Astrocyte (in vitro differentiated cells and primary cell): ENCODE measurements at regions not wholly inside any gene's neighbourhood (a gene's known extent, or its start where the extent isn't known, plus 50 kb on each side); places are given as distances from the start of the nearest gene placed in this dataset.

Experiments
- DNase-seq: peaks from one replicate; pipeline ENCODE4 v3.0.0-alpha.2; 2010; ENCODE audit warnings: low read depth
- FAIRE-seq: peaks from 2 replicates; lab custom pipeline; 2011; peaks lifted over from hg19 to GRCh38; lab: Jason Lieb, UNC
- H2AFZ ChIP-seq: 2 replicates; pipeline ENCODE4 v1.6.0; 2012; ENCODE audit warnings: low read depth, low read length, inconsistent platforms
- H3K27ac ChIP-seq: 2 replicates; pipeline ENCODE4 v1.5.1; 2011; ENCODE audit warnings: low read depth, low read length, inconsistent platforms
- H3K27me3 ChIP-seq: 2 replicates; pipeline ENCODE4 v1.6.0; 2011; ENCODE audit warnings: low read length, inconsistent platforms; ENCODE audit not compliant: insufficient read depth
- H3K36me3 ChIP-seq: 2 replicates; pipeline ENCODE4 v1.5.1; 2011; ENCODE audit warnings: low read length, inconsistent platforms; ENCODE audit not compliant: insufficient read depth
- H3K4me1 ChIP-seq: 2 replicates; pipeline ENCODE4 v1.5.1; 2011; ENCODE audit warnings: low read length, inconsistent platforms; ENCODE audit not compliant: insufficient read depth
- H3K4me2 ChIP-seq: 2 replicates; pipeline ENCODE4 v1.6.0; 2012; ENCODE audit warnings: low read length, inconsistent platforms
- H3K4me3 ChIP-seq: 2 replicates; pipeline ENCODE4 v1.5.1; 2011; ENCODE audit warnings: low read depth, mild to moderate bottlenecking, low read length, inconsistent platforms; ENCODE audit not compliant: insufficient read depth
- H3K79me2 ChIP-seq: 2 replicates; pipeline ENCODE4 v1.6.0; 2012; ENCODE audit warnings: mild to moderate bottlenecking, low read length, inconsistent platforms; ENCODE audit not compliant: insufficient read depth
- H3K9ac ChIP-seq: 2 replicates; pipeline ENCODE4 v1.6.0; 2012; ENCODE audit warnings: mild to moderate bottlenecking, low read length, inconsistent platforms
- H3K9me3 ChIP-seq: 2 replicates; pipeline ENCODE4 v1.5.1; 2012; ENCODE audit warnings: low read depth, mild to moderate bottlenecking, low read length, inconsistent platforms; ENCODE audit not compliant: insufficient read depth
- H4K20me1 ChIP-seq: 2 replicates; pipeline ENCODE4 v1.6.0; 2012; ENCODE audit warnings: low read length, inconsistent platforms; ENCODE audit not compliant: insufficient read depth
- H3K27ac Mint-ChIP-seq: one replicate; pipeline ENCODE4 v1.8.0; 2021; ENCODE audit warnings: mild to moderate bottlenecking, mixed read lengths; ENCODE audit not compliant: unreplicated experiment
- H3K27me3 Mint-ChIP-seq: one replicate; pipeline ENCODE4 v1.8.0; 2021; ENCODE audit warnings: low read depth, mixed read lengths; ENCODE audit not compliant: unreplicated experiment
- H3K36me3 Mint-ChIP-seq: one replicate; pipeline ENCODE4 v1.8.0; 2021; ENCODE audit warnings: low read depth, mixed read lengths; ENCODE audit not compliant: unreplicated experiment
- H3K4me1 Mint-ChIP-seq: one replicate; pipeline ENCODE4 v1.8.0; 2021; ENCODE audit warnings: low read depth, mixed read lengths; ENCODE audit not compliant: unreplicated experiment
- H3K4me3 Mint-ChIP-seq: one replicate; pipeline ENCODE4 v1.8.0; 2021; ENCODE audit warnings: mild to moderate bottlenecking, moderate library complexity, mixed read lengths; ENCODE audit not compliant: unreplicated experiment
- H3K9me3 Mint-ChIP-seq: one replicate; pipeline ENCODE4 v1.8.0; 2021; ENCODE audit warnings: mild to moderate bottlenecking, mixed read lengths; ENCODE audit not compliant: unreplicated experiment
- EZH2 ChIP-seq: IDR thresholded peaks from 2 replicates; pipeline ENCODE4 v1.6.1; 2012; ENCODE audit warnings: mild to moderate bottlenecking, low read length, inconsistent platforms; ENCODE audit not compliant: insufficient read depth
- TF ChIP-seq, protein P1 (sequence below): IDR thresholded peaks from 2 replicates; pipeline ENCODE4 v1.5.1; 2011; ENCODE audit warnings: low read depth, mild to moderate bottlenecking, inconsistent platforms, low read length, moderate library complexity; ENCODE audit not compliant: insufficient read depth

DNA sequence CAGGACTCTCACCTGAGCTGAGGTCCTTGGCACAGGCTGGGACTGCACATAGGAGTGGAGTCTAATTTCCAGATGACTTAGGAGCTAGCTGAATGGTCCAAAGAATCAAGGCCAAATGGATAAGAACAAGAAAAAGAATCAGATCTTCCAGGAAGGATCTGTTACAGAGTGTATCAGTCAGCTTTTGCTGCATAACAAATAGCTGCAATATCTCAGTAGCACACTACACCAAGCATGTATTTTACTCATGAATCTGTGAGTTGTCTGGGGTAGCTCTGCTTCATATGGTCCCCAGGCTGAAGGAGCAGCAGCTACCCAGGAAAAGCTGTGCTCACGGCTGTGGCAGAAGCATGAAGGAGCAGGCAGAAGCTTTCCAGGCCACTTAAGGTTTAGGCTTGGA is 60.6 kb upstream of the LOXL4 start:
- Histone ChIP-seq H3K4me3 (no peak overlapping the region), H3K4me2 (no peak overlapping the region), H3K9me3 (peaks cover 6% of the 10 kb centered on the region), H3K9ac (no peak overlapping the region), H3K36me3 (no peaks in the 10 kb centered on the region), H3K27ac (no peak overlapping the region), H3K4me1 (peaks cover 6% of the 10 kb centered on the region), H2AFZ (no peak overlapping the region), H4K20me1 (no peaks in the 10 kb centered on the region), H3K27me3 (no peaks in the 10 kb centered on the region), H3K79me2 (no peaks in the 10 kb centered on the region)
- Mint-ChIP-seq H3K4me1 (peaks cover 2% of the 10 kb centered on the region), H3K4me3 (no peak overlapping the region), H3K27ac (no peak overlapping the region), H3K9me3 (peaks cover 8% of the 10 kb centered on the region), H3K27me3 (peaks cover 46% of the 10 kb centered on the region), H3K36me3 (no peaks in the 10 kb centered on the region)
- TF ChIP-seq, protein P1, sequence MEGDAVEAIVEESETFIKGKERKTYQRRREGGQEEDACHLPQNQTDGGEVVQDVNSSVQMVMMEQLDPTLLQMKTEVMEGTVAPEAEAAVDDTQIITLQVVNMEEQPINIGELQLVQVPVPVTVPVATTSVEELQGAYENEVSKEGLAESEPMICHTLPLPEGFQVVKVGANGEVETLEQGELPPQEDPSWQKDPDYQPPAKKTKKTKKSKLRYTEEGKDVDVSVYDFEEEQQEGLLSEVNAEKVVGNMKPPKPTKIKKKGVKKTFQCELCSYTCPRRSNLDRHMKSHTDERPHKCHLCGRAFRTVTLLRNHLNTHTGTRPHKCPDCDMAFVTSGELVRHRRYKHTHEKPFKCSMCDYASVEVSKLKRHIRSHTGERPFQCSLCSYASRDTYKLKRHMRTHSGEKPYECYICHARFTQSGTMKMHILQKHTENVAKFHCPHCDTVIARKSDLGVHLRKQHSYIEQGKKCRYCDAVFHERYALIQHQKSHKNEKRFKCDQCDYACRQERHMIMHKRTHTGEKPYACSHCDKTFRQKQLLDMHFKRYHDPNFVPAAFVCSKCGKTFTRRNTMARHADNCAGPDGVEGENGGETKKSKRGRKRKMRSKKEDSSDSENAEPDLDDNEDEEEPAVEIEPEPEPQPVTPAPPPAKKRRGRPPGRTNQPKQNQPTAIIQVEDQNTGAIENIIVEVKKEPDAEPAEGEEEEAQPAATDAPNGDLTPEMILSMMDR, result no peak
- TF ChIP-seq EZH2, result no peak
- FAIRE-seq, result no peak
- no peak for DNase-seq

GRCh38 chr10:98328163-98328562 is 60.2 kb upstream of the LOXL4 start:
- H3K4me2 ChIP-seq, result no peak overlapping the region
- DNase-seq, result no peak
- H3K4me1 ChIP-seq, result peaks cover 10% of the 10 kb centered on the region
- Mint-ChIP-seq H3K4me1 (peaks cover 5% of the 10 kb centered on the region), H3K36me3 (no peaks in the 10 kb centered on the region), H3K9me3 (peaks cover 8% of the 10 kb centered on the region), H3K27ac (no peak overlapping the region), H3K4me3 (no peak overlapping the region), H3K27me3 (peaks cover 43% of the 10 kb centered on the region)
- no peaks in the 10 kb centered on the region for H3K79me2 ChIP-seq
- H2AFZ ChIP-seq, result no peak overlapping the region
- no peaks in the 10 kb centered on the region for H3K27me3 ChIP-seq
- H3K9ac ChIP-seq, result no peak overlapping the region
- H4K20me1 ChIP-seq, result no peaks in the 10 kb centered on the region
- peaks cover 6% of the 10 kb centered on the region for H3K9me3 ChIP-seq
- no peak for FAIRE-seq
- no peak for TF ChIP-seq EZH2
- TF ChIP-seq, protein P1, result no peak
- no peaks in the 10 kb centered on the region for H3K36me3 ChIP-seq
- H3K27ac ChIP-seq, result no peak overlapping the region
- no peak overlapping the region for H3K4me3 ChIP-seq

- peaks cover 41% of the 10 kb centered on the region for H3K27me3 Mint-ChIP-seq
- Histone ChIP-seq H3K9ac (no peak overlapping the region), H2AFZ (peak overlapping the region; percentile 16), H3K4me2 (no peak overlapping the region), H3K4me1 (peaks cover 21% of the 10 kb centered on the region), H3K9me3 (peaks cover 6% of the 10 kb centered on the region), H3K79me2 (no peaks in the 10 kb centered on the region), H4K20me1 (no peaks in the 10 kb centered on the region), H3K27ac (no peak overlapping the region), H3K27me3 (no peaks in the 10 kb centered on the region), H3K4me3 (no peak overlapping the region), H3K36me3 (no peaks in the 10 kb centered on the region)
- FAIRE-seq (no peak), DNase-seq (no peak)
- H3K9me3 Mint-ChIP-seq, result peaks cover 8% of the 10 kb centered on the region
- no peak for TF ChIP-seq EZH2
- H3K4me1 Mint-ChIP-seq, result peaks cover 5% of the 10 kb centered on the region
- no peak overlapping the region for H3K4me3 Mint-ChIP-seq
- H3K36me3 Mint-ChIP-seq, result no peaks in the 10 kb centered on the region
- H3K27ac Mint-ChIP-seq, result no peak overlapping the region
These were observed 58.6 kb upstream of the LOXL4 start for GRCh38 chr10:98326621-98327027.
